A549 (cell line): ENCODE measurements at regions not wholly inside any gene's neighbourhood (a gene's known extent, or its start where the extent isn't known, plus 50 kb on each side); places are given as distances from the start of the nearest gene placed in this dataset.

Experiments used
- ATAC-seq, 2 experiments: fragments of 200-7000 bp in 1 of 2; fragments of >200 bp in 1 of 2; cut with Nextera tagmentation in 1 of 2; cut with Tn5 transposase in 1 of 2; 3 replicates each; pipeline versions ENCODE4 v1.8.0 to v1.9.1; 2018 to 2020; ENCODE audit warnings: mild to moderate bottlenecking in 1 of 2, moderate library complexity in 1 of 2
- CTCF ChIA-PET: fragments of 300-600 bp; sonication (Branson Sonifier 250); formaldehyde crosslinking; extraction: SDS; loops from one replicate; lab custom pipeline; 2021; ENCODE audit warnings: antibody characterized with exemption, inconsistent platforms; lab: Yijun Ruan, JAX
- POLR2A ChIA-PET: fragments of 350-600 bp; formaldehyde crosslinking; extraction: SDS; loops from one replicate; lab custom pipeline; 2021; ENCODE audit warnings: antibody characterized with exemption, inconsistent platforms; lab: Yijun Ruan, JAX
- DNase-seq, 2 experiments: peaks; one replicate each; pipeline versions ENCODE4 v3.0.0 to v3.0.0-alpha.2; 2011 to 2016; ENCODE audit warnings: low read depth in 1 of 2, low spot score in 1 of 2
- FAIRE-seq: peaks from 2 replicates; lab custom pipeline; 2011; peaks lifted over from hg19 to GRCh38; lab: Jason Lieb, UNC
- H3K27ac ChIP-seq, 2 experiments: fragments of >200 bp; sonication (Bioruptor Twin); formaldehyde crosslinking; 3 replicates each; pipeline ENCODE4 v1.5.1; 2016 to 2017
- H3K4me1 ChIP-seq: fragments of >200 bp; sonication (Bioruptor Twin); formaldehyde crosslinking; 3 replicates; pipeline ENCODE4 v1.6.1; 2016
- H3K4me2 ChIP-seq: fragments of >200 bp; sonication (Bioruptor Twin); formaldehyde crosslinking; 3 replicates; pipeline ENCODE4 v1.6.1; 2016
- H3K4me3 ChIP-seq: fragments of >200 bp; sonication (Bioruptor Twin); formaldehyde crosslinking; 3 replicates; pipeline ENCODE4 v1.5.1; 2016
- H3K9me3 ChIP-seq: fragments of >200 bp; sonication (Bioruptor Twin); formaldehyde crosslinking; 3 replicates; pipeline ENCODE4 v1.6.1; 2016
- CBX2 ChIP-seq: fragments of 200-600 bp; sonication (generic); IDR thresholded peaks from 2 replicates; pipeline ENCODE4 v1.6.1; 2016; ENCODE audit warnings: low read depth, mild to moderate bottlenecking, borderline replicate concordance
- CHD2 ChIP-seq: fragments of 150-350 bp; IDR thresholded peaks from 2 replicates; pipeline ENCODE4 v1.6.1; 2014; ENCODE audit warnings: low read length; ENCODE audit not compliant: partially characterized antibody
- CHD4 ChIP-seq: fragments of 200-600 bp; sonication (generic); IDR thresholded peaks from 2 replicates; pipeline ENCODE4 v1.6.1; 2016; ENCODE audit warnings: antibody characterized with exemption, mild to moderate bottlenecking, borderline replicate concordance
- CTCF ChIP-seq: fragments of >200 bp; sonication (Bioruptor Twin); formaldehyde crosslinking; IDR thresholded peaks from 3 replicates; pipeline ENCODE4 v1.5.1; 2016
- E2F6 ChIP-seq: IDR thresholded peaks from 2 replicates; pipeline ENCODE4 v1.6.1; 2012; ENCODE audit warnings: low read depth, borderline replicate concordance
- EHF ChIP-seq: fragments of 250-450 bp; sonication (Bioruptor Pico); IDR thresholded peaks from 2 replicates; pipeline ENCODE4 v1.5.0; 2020; ENCODE audit warnings: mild to moderate bottlenecking
- ELK1 ChIP-seq: fragments of 150-350 bp; IDR thresholded peaks from 2 replicates; pipeline ENCODE4 v1.6.1; 2014; ENCODE audit warnings: low read depth, mild to moderate bottlenecking, low read length
- EP300 ChIP-seq, 2 experiments: fragments of >200 bp; sonication (Bioruptor Twin); formaldehyde crosslinking; IDR thresholded peaks; 2 replicates in 1 of 2; 3 replicates in 1 of 2; pipeline ENCODE4 v1.6.1; 2016 to 2017
- ESRRA ChIP-seq: fragments of 150-350 bp; IDR thresholded peaks from 2 replicates; pipeline ENCODE4 v1.6.1; 2014; ENCODE audit warnings: mild to moderate bottlenecking, low read length, borderline replicate concordance
- FOSB ChIP-seq: fragments of 250-450 bp; sonication (Bioruptor Pico); IDR thresholded peaks from 2 replicates; pipeline ENCODE4 v1.5.0; 2020; ENCODE audit warnings: mild to moderate bottlenecking, moderate library complexity
- FOSL2 ChIP-seq, 2 experiments: fragments of 450-650 bp in 1 of 2; fragments of >200 bp in 1 of 2; sonication (Bioruptor Twin) in 1 of 2; formaldehyde crosslinking; IDR thresholded peaks; 2 replicates each; pipeline versions ENCODE4 v1.5.0 to v1.6.1; 2016 to 2020; ENCODE audit warnings: mild to moderate bottlenecking in 1 of 2, moderate library complexity in 1 of 2
- HEYL ChIP-seq: fragments of 250-450 bp; sonication (Bioruptor Pico); IDR thresholded peaks from 2 replicates; pipeline ENCODE4 v1.8.0; 2021; ENCODE audit warnings: mild to moderate bottlenecking, moderate library complexity
- HOXB5 ChIP-seq: fragments of 250-450 bp; sonication (Bioruptor Pico); IDR thresholded peaks from 2 replicates; pipeline ENCODE4 v1.5.0; 2020; ENCODE audit warnings: mild to moderate bottlenecking, moderate library complexity
- KDM1A ChIP-seq: fragments of 200-600 bp; sonication (generic); IDR thresholded peaks from 2 replicates; pipeline ENCODE4 v1.6.1; 2016; ENCODE audit warnings: low read depth, mild to moderate bottlenecking
- KDM5A ChIP-seq: fragments of 200-600 bp; sonication (generic); IDR thresholded peaks from 2 replicates; pipeline ENCODE4 v1.6.1; 2016; ENCODE audit warnings: antibody characterized with exemption, mild to moderate bottlenecking
- NR3C1 ChIP-seq: fragments of >200 bp; sonication (Bioruptor Twin); formaldehyde crosslinking; IDR thresholded peaks from 3 replicates; pipeline ENCODE4 v1.6.1; 2017
- POLR2A ChIP-seq: IDR thresholded peaks from 2 replicates; pipeline ENCODE4 v1.6.1; 2012; ENCODE audit warnings: mild to moderate bottlenecking, low read length
- RAD21 ChIP-seq, 2 experiments: fragments of >200 bp in 1 of 2; sonication (Bioruptor Twin) in 1 of 2; formaldehyde crosslinking in 1 of 2; IDR thresholded peaks in 1 of 2; conservative IDR thresholded peaks in 1 of 2; 2 replicates in 1 of 2; 3 replicates in 1 of 2; pipeline ENCODE4 v1.6.1; 2012 to 2018; ENCODE audit warnings: inconsistent platforms in 1 of 2
- RARB ChIP-seq: fragments of 250-450 bp; sonication (Bioruptor Pico); IDR thresholded peaks from 2 replicates; pipeline ENCODE4 v1.8.0; 2021; ENCODE audit warnings: mild to moderate bottlenecking, moderate library complexity
- RNF2 ChIP-seq: fragments of 200-600 bp; sonication (generic); IDR thresholded peaks from 2 replicates; pipeline ENCODE4 v1.6.1; 2016; ENCODE audit warnings: low read depth, mild to moderate bottlenecking, antibody characterized with exemption, moderate library complexity, borderline replicate concordance
- SMC3 ChIP-seq: fragments of >200 bp; sonication (Bioruptor Twin); formaldehyde crosslinking; IDR thresholded peaks from 3 replicates; pipeline ENCODE4 v1.6.1; 2018; ENCODE audit warnings: inconsistent platforms
- TFCP2L1 ChIP-seq: fragments of 250-450 bp; sonication (Bioruptor Pico); IDR thresholded peaks from 2 replicates; pipeline ENCODE4 v1.5.0; 2021; ENCODE audit warnings: mild to moderate bottlenecking
- ZFP36 ChIP-seq: fragments of 450-650 bp; IDR thresholded peaks from 2 replicates; pipeline ENCODE4 v1.6.1; 2014; ENCODE audit warnings: borderline replicate concordance; ENCODE audit not compliant: partially characterized antibody
- ZSCAN20 ChIP-seq: fragments of 250-450 bp; sonication (Bioruptor Pico); IDR thresholded peaks from 2 replicates; pipeline ENCODE4 v1.8.0; 2022; ENCODE audit warnings: mild to moderate bottlenecking, moderate library complexity
- WGBS: methylation state at CpG from one replicate; pipeline ENCODE4 v1.1.6; 2017; ENCODE audit errors: missing lambda C conversion rate; 5-methylcytosine and 5-hydroxymethylcytosine counted together

GRCh38 chr10:126836009-126836408 is 69.2 kb upstream of the DOCK1 start:
- no peak overlapping the region for H3K4me3 ChIP-seq
- CTCF ChIA-PET: no interaction called here
- no peaks in the 10 kb centered on the region for H3K9me3 ChIP-seq
- no peak overlapping the region for H3K27ac ChIP-seq
- POLR2A ChIA-PET: no interaction called here
- TF ChIP-seq FOSB (CRISPR knock-in tag) (no peak), RAD21 (conservative IDR thresholded peaks at IDR 0.05 in 1 of 2, IDR thresholded peaks at IDR 0.05 in 1 of 2) (no peak), CHD4 (no peak), KDM5A (no peak), CHD2 (no peak), RARB (CRISPR knock-in tag) (no peak), CBX2 (no peak)
- ATAC-seq (no peak), FAIRE-seq (no peak), DNase-seq (no peak)
- WGBS: 13% methylated on average over 4 of the region's 4 CpGs
- H3K4me1 ChIP-seq: no peaks in the 10 kb centered on the region
- H3K4me2 ChIP-seq: no peak overlapping the region

GRCh38 chr10:126838316-126838715 is 66.9 kb upstream of the DOCK1 start:
- no peak overlapping the region for H3K4me3 ChIP-seq
- ChIA-PET POLR2A (no interaction called here), CTCF (no interaction called here)
- TF ChIP-seq NR3C1: no peak
- no peak for TF ChIP-seq ZSCAN20 (CRISPR knock-in tag)
- TF ChIP-seq HOXB5: no peak
- no peak for TF ChIP-seq FOSL2 (IDR thresholded peaks at IDR 0.05)
- TF ChIP-seq FOSL2 (CRISPR knock-in tag; IDR thresholded peaks at IDR 0.05): no peak
- TF ChIP-seq EHF (CRISPR knock-in tag): no peak
- TF ChIP-seq HEYL (CRISPR knock-in tag): no peak
- no peak for TF ChIP-seq RAD21 (conservative IDR thresholded peaks at IDR 0.05 in 1 of 2, IDR thresholded peaks at IDR 0.05 in 1 of 2)
- no peak for TF ChIP-seq E2F6
- TF ChIP-seq RNF2: no peak
- no peak for TF ChIP-seq KDM1A
- TF ChIP-seq ESRRA: no peak
- TF ChIP-seq POLR2A: no peak
- no peak for TF ChIP-seq ZFP36
- no peak for TF ChIP-seq EP300 (IDR thresholded peaks at IDR 0.05)
- TF ChIP-seq ELK1: no peak
- TF ChIP-seq KDM5A: no peak
- TF ChIP-seq CTCF: no peak
- TF ChIP-seq SMC3: no peak
- no peak for TF ChIP-seq TFCP2L1 (CRISPR knock-in tag)
- no peak for ATAC-seq
- 32% methylated on average over 4 of the region's 4 CpGs for WGBS
- H3K4me1 ChIP-seq: no peaks in the 10 kb centered on the region
- no peak for DNase-seq
- no peak for FAIRE-seq
- no peaks in the 10 kb centered on the region for H3K9me3 ChIP-seq
- H3K27ac ChIP-seq: no peak overlapping the region
- H3K4me2 ChIP-seq: no peak overlapping the region
